RPMI8226 (cell line): ENCODE measurements at regions not wholly inside any gene's neighbourhood (a gene's known extent, or its start where the extent isn't known, plus 50 kb on each side); places are given as distances from the start of the nearest gene placed in this dataset.

Source experiments
- DNase-seq: peaks from one replicate; pipeline ENCODE4 v3.0.0-alpha.2; 2015

GRCh38 chr4:181193131-181193930 is 1049.9 kb upstream of the TENM3 start:
- DNase-seq, result no peak

- no peak for DNase-seq
Measured at GRCh38 chr4:181194096-181194495, 1049.1 kb upstream of the TENM3 start.

GRCh38 chr4:181200076-181200475 is 1043.1 kb upstream of the TENM3 start:
- no peak for DNase-seq

GRCh38 chr4:181202240-181202639 is 1041.0 kb upstream of the TENM3 start:
- DNase-seq, result no peak

GRCh38 chr4:181204109-181204508 is 1039.1 kb upstream of the TENM3 start:
- no peak for DNase-seq

GRCh38 chr4:181213551-181213950 is 1029.7 kb upstream of the TENM3 start:
- no peak for DNase-seq

GRCh38 chr4:181216501-181216900 is 1026.7 kb upstream of the TENM3 start:
- no peak for DNase-seq

- no peak for DNase-seq
Measured at GRCh38 chr4:181219783-181220416, 1023.3 kb upstream of the TENM3 start.

GRCh38 chr4:181224852-181225251 is 1018.4 kb upstream of the TENM3 start:
- DNase-seq, result no peak

GRCh38 chr4:181225616-181226261 is 1017.5 kb upstream of the TENM3 start:
- DNase-seq, result no peak

GRCh38 chr4:181234951-181235680 is 1008.1 kb upstream of the TENM3 start:
- no peak for DNase-seq

- DNase-seq, result no peak
Measured at GRCh38 chr4:181245326-181245725, 997.9 kb upstream of the TENM3 start.

- no peak for DNase-seq
Measured at GRCh38 chr4:181249031-181249430, 994.2 kb upstream of the TENM3 start.

GRCh38 chr4:181254771-181255170 is 988.4 kb upstream of the TENM3 start:
- DNase-seq, result no peak

GRCh38 chr4:181258569-181258968 is 984.6 kb upstream of the TENM3 start:
- DNase-seq, result no peak

- DNase-seq, result no peak
Measured at GRCh38 chr4:181259081-181259709, 984.0 kb upstream of the TENM3 start.

- DNase-seq, result no peak
Measured at GRCh38 chr4:181261279-181261678, 981.9 kb upstream of the TENM3 start.

GRCh38 chr4:181264893-181265292 is 978.3 kb upstream of the TENM3 start:
- no peak for DNase-seq

- no peak for DNase-seq
Measured at GRCh38 chr4:181265370-181265769, 977.8 kb upstream of the TENM3 start.

GRCh38 chr4:181271116-181271640 is 972.0 kb upstream of the TENM3 start:
- DNase-seq, result no peak

- no peak for DNase-seq
Measured at GRCh38 chr4:181272422-181272821, 970.8 kb upstream of the TENM3 start.

- DNase-seq, result no peak
Measured at GRCh38 chr4:181278941-181279340, 964.3 kb upstream of the TENM3 start.

GRCh38 chr4:181281451-181281850 is 961.8 kb upstream of the TENM3 start:
- no peak for DNase-seq
